ENCODE measurements at regions not wholly inside any gene's neighbourhood (a gene's known extent, or its start where the extent isn't known, plus 50 kb on each side); places are given as distances from the start of the nearest gene placed in this dataset.

DNA sequence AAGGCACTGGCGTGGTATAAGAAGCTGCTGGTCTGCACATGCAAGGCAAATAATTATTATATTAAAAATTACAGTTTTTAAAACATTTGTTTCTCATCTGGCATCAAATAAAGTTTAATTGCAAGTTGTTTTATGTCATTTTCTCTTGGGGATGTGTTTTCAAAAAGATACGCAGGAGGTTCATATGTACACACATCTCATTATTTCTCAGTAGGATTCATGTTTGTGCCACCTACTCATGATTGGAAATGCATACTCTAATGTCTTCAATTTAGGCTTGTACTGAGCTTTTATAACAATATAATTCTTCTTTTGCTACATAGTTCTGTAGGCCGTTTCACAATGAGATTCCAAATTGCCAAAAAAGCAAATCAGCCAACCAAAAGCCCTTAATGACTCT is 244.2 kb upstream of the MEF2C start:
- Histone ChIP-seq H3K56ac (replicated peaks; ENCODE audit: insufficient read length, low read depth, low read length) (no peak overlapping the region), H3K4me1 (replicated peaks in 1 of 4; ENCODE audit: control insufficient read depth in 3 of 4, insufficient read depth in 4 of 4, low read length in 3 of 4) (peaks cover 0 to 2% (median 0%) of the 10 kb centered on the region in 4 experiments; a peak in 2 of 7 replicates), H3K23me2 (ENCODE audit: low read depth, low read length) (no peaks in the 10 kb centered on the region), H3K9ac (replicated peaks in 1 of 4; ENCODE audit: extremely low read depth in 1 of 4, low read depth in 3 of 4, low read length in 3 of 4) (no peak overlapping the region), H4K5ac (ENCODE audit: insufficient read length, low read depth, low read length) (no peak overlapping the region), H2AFZ (ENCODE audit: low read length) (no peak overlapping the region), H4K20me1 (replicated peaks in 1 of 2; ENCODE audit: control insufficient read depth in 1 of 2, insufficient read depth in 2 of 2, low read length in 2 of 2) (no peaks in the 10 kb centered on the region), H2BK5ac (ENCODE audit: low read depth, low read length) (no peak overlapping the region), H3K27ac (ENCODE audit: low read depth, low read length) (no peak overlapping the region), H3K79me1 (ENCODE audit: low read depth, low read length) (no peaks in the 10 kb centered on the region), H2BK15ac (ENCODE audit: low read length) (no peak overlapping the region), H3K4me2 (ENCODE audit: insufficient read depth in 1 of 2, low read depth in 2 of 2, low read length in 2 of 2) (no peak overlapping the region), H2BK20ac (ENCODE audit: low read length) (no peak overlapping the region), H2AK5ac (ENCODE audit: low read depth, low read length) (no peak overlapping the region), H3K14ac (ENCODE audit: insufficient read length) (no peak overlapping the region), H3K9me3 (ENCODE audit: insufficient read depth in 2 of 2, low read depth in 1 of 2, low read length in 1 of 2) (no peaks in the 10 kb centered on the region), H3K23ac (ENCODE audit: insufficient read length) (no peak overlapping the region), H2BK120ac (replicated peaks; ENCODE audit: low read depth, low read length) (no peak overlapping the region), H4K8ac (ENCODE audit: extremely low read depth, insufficient read depth, low read length) (no peak overlapping the region), H3K4ac (replicated peaks; ENCODE audit: insufficient read length, low read depth, low read length) (no peak overlapping the region), H3K18ac (ENCODE audit: extremely low read depth, low read length) (no peak overlapping the region), H4K91ac (replicated peaks; ENCODE audit: insufficient read length, low read length) (no peak overlapping the region), H3K36me3 (ENCODE audit: control insufficient read depth in 2 of 4, insufficient read depth in 4 of 4, low read length in 3 of 4) (no peaks in the 10 kb centered on the region), H2BK12ac (ENCODE audit: low read depth, low read length) (no peak overlapping the region), H3K27me3 (replicated peaks in 1 of 4; ENCODE audit: control insufficient read depth in 3 of 4, extremely low read depth in 1 of 4, insufficient read depth in 3 of 4, low read length in 3 of 4) (no peaks in the 10 kb centered on the region), H3K79me2 (ENCODE audit: control insufficient read depth in 1 of 2, insufficient read depth in 2 of 2, low read length in 2 of 2) (no peaks in the 10 kb centered on the region), H3K4me3 (ENCODE audit: extremely low read depth in 1 of 4, insufficient read depth in 2 of 4, low read depth in 3 of 4, low read length in 4 of 4) (no peak overlapping the region)
- WGBS, 2 experiments (ENCODE audit: extremely low coverage in 1 of 2, insufficient coverage in 1 of 2, insufficient read length in 1 of 2, insufficient replicate concordance in 2 of 2, low coverage in 1 of 2, low lambda C conversion rate in 2 of 2, missing lambda C conversion rate in 1 of 2): 87% methylated on average over 3 of the region's 3 CpGs; no CpG with 5 or more reads in 1 of the 2 experiments
- FAIRE-seq: no peak
- POLR2A ChIA-PET (ENCODE audit: partially characterized antibody): no interaction called here
- no peak for DNase-seq (ENCODE audit: low read depth in 1 of 2, low spot score in 2 of 2)
- CTCF ChIA-PET (ENCODE audit: partially characterized antibody): no interaction called here
- TF ChIP-seq KDM5A (IDR thresholded peaks at IDR 0.05; ENCODE audit: low read length) (no peak), POLR2AphosphoS5 (IDR thresholded peaks at IDR 0.05; ENCODE audit: low read depth, low read length) (no peak), JUN (IDR thresholded peaks at IDR 0.05; ENCODE audit: low read depth, low read length) (no peak)
